HG03280 (cell line): ENCODE measurements at regions not wholly inside any gene's neighbourhood (a gene's known extent, or its start where the extent isn't known, plus 50 kb on each side); places are given as distances from the start of the nearest gene placed in this dataset.

Experiments
- ATAC-seq: cut with Tn5 transposase; IDR thresholded peaks from one replicate; pipeline ENCODE4 v1.9.1; 2021; ENCODE audit warnings: mild to moderate bottlenecking, moderate library complexity; ENCODE audit not compliant: unreplicated experiment

DNA sequence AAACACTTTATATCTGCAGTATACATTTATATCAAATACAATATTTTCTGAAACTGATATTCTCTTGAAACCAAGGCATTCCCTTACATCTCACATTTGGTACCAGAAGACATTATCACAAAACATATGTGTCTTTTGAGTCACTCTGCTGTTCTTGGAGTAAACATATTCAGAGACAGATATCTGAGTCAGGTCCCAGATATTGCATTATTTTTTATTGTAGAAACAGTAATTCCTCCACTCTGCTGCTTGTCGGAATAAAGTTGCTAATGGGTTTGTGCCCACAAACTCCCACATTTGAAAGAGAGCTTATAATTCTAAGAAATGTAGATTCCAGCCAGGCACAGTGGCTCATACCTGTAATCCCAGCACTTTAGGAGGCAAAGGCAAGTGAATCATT is 261.1 kb upstream of the DAPK1 start:
- no peak for ATAC-seq

DNA sequence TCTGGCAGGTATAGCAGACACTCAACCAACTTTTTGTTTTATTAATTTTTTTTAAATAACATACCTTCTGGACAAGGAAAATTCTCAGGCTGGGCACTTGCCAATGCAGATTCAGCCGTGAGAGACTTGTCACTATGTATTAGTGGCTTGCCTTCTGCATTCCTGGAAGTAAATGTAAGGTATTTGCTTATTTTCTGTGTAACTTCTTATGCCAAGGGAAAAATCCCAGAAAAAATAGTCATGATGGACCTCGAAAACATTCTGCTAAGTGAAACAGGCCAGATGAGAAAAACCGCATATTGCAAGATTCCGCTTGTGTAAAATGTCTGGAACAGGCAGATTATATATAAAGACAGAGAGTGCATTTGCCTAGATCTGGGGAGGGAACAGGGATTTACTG is 260.3 kb upstream of the DAPK1 start:
- no peak for ATAC-seq

DNA sequence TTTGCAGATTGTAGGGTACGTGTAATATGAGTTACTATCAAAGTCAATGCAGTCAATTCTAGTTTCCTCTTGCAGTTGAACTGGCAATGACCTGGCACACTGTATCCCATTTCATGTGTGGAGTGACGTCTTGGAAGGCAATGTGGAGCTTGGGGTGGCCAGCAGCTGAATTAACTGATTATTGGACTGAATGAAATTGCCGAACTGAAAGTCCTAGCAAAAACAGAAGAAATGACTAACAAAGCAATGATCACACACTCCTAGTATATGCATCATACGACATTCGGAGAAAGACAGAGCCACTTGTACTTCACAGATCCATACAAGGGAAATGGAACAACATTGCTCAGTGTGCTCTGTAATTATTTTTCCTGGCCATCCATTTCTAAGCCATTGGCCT is 259.1 kb upstream of the DAPK1 start:
- no peak for ATAC-seq

DNA sequence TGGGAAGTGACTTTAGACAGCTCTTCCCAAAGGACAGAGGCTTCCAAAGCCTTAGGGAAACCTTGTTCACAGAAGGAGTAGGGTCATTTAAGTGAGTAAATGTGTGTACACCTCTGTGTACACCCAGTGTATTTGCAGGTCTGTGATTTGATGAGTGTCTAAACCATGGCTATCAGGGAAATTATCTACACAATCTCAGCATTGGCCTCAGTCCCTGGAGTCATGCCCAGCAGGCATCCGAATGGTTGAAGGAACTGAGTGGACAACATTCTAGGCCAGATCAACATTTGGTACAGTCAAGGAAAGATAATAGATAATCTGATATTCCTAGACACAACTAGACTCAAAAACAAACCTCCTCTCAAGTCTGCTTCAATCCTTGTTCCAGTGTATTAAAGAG is 258.4 kb upstream of the DAPK1 start:
- no peak for ATAC-seq

DNA sequence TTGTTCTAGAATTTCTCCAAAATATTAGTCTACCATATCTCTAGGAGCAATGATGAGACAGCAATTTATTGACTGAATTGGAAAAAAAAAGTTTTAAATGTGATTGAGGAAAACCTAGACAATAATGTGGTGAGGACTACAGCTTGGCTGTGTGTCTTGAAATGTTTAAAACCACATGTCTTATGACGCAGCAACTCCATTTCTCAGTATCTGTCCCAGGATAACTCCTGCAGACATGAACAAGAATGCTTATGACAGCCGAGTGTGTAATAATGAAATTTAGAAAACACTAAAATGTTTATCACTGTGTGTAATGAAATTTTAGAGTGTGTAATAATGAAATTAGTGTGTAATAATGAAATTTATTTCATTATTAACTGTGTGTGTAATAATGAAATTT is 254.1 kb upstream of the DAPK1 start:
- ATAC-seq: no peak

DNA sequence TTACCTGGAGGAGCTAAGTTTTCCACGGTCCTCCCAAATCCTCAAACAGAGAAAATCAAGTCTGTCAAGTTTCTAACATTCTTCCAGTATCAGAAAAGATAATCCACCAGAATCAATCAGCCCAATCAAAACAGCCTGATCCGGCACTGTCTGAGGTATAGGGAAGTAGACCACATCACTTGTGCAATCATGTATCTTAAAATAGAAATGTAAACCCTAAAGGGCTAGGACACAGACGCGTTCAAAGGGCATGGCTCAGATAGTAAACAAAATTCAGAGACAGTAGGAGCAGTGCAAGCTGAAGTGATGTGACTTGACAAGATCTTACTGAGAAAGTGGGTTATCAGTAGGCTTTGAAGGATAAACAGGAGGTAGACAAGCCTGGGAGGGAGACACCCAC is 252.4 kb upstream of the DAPK1 start:
- ATAC-seq: no peak

DNA sequence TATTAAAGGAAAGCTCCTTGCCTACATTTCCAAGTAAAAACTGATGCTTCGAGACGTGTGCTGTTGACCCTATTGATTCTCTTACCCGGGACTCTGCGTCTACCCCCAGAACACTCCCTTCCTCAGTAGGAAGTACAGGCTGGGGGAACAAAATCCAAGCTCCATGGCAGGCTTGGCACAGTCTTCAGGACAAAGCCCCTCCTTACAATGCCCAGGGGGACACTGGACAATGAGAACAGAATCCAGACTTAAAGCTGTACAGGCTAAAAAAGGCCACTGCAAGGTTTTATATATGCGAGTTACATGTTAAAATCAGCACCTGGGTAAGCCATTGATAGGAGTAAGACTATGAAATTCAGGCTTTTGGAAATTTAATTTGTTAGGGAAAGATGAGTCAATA is 250.6 kb upstream of the DAPK1 start:
- ATAC-seq: no peak

DNA sequence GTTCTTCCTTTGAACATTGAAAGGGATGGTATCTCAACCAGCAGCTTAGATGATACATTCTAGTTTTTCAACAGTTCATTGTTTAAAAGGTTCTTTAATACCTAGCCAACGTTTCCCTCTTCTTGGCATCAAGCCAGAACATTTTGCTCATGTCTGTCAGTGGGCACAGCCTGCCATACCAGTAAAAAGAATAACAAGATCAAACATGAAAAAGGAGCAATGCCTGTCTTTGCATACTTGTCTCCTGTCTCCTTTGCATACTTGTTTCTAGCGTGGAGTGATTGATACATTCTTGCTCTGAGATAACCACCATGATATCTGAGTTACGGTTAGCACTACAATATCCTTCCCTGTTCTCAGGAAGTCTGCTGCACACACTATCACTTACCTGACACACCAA is 248.6 kb upstream of the DAPK1 start:
- ATAC-seq: no peak

DNA sequence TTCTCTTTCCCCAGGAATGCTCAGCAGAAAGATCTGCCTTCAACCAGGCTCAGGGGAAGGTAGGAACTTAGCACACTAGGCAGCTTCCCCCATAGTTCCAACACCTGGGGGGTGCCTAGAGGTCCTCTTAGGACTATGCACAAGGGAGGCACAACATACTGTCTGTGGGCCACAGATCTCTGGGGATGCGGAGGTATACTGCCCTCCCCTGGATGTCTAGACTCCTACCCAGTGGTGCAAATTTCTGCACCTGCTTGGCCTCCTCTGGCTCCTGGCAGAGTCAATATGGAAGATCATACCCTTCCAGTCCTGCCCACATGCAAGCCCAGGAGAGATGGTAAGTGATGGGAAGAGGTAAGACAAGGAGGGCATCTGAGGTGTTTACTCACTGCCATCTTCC is 247.5 kb upstream of the DAPK1 start:
- no peak for ATAC-seq

DNA sequence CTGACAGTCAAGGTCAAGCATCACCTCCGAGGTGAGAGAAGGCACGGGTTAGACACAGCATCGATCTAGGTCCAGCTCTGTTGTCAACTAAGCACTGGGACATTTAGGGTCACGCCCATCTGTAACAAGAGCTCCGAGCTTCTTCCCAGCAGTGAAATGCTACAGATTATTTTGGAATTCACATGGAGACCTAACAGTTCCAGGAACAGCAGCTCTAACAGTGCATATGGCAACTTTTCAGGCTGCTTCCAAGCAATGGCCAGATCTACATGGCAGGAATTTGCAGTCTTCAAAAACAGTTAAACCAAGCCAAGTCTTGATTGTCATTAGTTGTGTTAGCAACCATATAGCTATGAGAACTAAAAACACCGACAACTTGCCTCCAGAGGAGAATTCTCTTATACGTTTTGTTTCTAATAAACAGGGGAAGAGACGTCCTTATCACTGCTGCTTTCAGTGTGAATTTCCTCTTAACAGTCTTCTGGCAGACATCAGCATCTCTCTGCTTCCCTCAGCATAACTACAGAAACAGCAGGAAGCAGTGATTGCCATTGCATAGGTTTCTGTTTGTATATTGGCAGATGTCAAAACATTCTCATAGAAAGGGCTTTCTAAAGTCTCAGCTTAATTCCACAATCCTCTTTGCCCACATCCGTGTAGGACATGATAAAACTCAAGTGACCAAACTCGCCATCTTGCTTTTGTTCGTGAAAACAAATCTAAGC is 242.1 kb upstream of the DAPK1 start:
- ATAC-seq: no peak

DNA sequence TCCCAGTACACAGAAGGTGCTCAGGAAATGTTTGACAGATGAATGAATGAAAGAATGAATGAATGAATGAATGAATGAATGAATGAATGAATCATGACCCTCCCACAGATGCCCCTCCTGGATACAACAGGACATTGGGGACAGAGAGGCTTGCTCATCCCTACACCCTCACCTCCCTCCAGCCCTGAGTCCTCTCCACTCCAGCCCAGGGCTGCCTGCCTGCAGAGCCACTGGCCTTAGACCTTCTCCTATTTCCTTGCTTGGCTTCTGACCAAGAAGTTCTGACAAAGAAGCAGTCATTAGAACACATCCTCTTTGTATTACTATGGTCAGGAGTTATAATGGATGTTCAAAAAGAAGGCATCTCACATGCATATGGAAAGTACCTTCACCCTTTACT is 240.7 kb upstream of the DAPK1 start:
- no peak for ATAC-seq

DNA sequence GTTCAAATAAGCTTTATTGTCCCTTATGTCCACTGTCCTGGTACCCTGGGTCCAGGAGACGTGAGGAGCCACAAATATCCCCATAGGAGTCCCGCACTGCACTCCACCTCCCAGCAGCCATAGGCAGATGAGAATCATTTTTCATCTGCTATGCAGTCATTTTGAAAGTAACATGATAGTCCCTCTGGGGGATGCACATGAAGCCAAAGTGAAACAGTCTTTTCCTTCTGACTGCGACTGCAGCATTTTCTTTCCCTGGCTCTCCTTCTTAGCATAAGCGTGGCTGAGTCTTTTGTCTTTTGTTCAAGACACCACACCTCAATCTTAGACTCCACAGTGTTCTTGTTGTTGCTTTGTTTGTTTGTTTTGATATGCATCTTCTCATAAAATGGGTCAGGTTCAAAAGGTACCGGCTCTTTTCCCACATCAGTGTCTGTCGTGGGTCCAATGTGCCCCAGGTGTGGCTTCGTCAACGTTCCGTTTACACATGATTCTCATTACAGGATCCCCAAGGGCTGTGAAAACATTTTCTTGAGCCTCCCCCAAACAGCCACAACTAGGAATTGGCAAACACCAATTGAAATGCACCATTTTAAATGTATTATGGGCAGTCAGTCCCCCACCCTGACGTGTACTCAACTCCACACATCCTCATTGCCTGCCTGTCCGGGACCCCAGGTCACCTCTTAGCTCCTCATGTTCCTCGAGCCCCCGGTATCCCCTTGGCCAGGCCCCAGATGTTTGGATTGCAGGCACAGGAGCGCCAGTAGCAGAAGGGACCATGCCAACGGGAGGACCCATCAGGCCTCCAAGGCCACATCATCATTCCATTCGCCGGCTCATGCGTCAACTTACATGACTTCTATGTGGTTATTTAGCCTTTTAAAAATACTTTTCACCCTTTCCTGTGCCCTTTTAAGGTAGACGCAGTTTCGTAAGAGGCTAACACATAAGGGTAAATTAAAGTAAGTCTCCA is 237.8 kb upstream of the DAPK1 start:
- no peak for ATAC-seq

DNA sequence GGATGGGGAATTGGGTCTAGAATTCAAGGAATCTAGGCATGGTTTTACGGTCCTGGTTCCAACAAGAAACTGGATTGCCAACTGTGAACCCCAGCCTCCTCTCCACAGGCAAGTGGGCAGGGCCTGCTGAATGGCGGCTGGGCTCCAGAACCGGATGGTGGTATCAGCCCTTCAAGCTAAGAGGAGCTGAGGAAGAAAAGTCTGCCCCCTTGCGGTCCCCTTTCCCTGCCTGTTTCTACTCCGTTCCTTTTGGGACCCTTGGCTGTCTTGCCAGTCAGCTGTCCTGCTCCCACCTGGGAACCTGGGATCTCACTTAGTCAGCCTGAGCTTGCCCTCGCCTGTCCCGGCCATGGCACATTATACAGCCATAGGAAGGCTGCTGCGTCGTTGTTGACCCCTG is 234.4 kb upstream of the DAPK1 start:
- ATAC-seq: no peak

DNA sequence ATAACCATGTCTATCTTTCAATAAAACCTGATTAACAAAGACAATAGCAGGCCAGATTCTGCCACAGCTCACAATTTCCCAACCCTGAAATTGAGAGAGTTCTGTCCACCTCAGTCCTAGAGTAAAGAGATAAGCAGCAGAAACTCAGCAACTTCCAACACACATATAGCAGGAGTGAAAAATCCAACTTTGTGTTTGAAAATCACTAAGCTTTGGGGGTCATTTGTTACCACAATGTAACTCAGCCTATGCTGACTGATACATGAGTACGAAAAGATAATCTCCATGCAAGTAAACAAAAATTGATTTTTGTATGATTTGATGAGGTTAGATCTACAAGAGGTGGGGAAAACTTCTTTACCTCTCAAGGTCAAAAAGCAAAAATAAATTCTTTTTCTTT is 231.0 kb upstream of the DAPK1 start:
- no peak for ATAC-seq

DNA sequence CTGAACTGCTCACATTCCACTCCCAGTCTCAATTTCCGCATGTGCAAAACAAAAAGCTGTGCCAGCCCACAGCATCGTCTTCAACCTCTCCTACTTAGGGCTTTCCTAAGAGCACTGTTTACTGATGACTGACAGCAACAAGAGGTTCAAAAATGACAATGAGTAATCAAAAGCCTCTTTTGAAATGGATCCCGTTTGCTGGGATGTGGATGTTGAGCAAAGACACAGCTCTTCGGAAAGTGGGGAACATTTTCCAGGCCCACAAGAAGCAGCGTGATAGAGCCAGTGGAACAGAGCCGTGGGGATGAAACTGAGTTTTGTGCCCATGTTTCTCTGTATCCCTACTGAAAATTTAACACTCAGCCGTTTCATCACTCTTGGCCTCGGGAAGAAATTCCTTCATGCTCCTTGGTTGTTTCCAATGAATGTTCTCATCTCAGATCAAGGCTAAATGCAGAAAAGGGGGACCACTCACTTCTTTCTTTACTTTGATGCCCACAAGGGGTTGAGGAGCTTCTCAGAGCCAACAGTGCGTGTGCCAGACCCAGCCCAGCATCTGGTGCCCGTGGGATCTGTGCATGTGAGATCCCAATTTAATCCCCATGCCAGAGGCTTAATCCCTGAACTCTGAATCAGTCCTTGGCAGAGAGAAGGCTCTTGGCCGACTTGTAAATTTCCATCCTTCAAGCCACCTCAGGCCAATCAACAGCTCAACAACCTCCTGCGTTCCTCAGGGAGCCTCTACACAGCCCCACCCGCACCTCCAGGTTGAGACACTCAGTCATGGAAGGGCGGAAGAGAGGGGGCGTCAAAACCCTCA is 230.2 kb upstream of the DAPK1 start:
- no peak for ATAC-seq

DNA sequence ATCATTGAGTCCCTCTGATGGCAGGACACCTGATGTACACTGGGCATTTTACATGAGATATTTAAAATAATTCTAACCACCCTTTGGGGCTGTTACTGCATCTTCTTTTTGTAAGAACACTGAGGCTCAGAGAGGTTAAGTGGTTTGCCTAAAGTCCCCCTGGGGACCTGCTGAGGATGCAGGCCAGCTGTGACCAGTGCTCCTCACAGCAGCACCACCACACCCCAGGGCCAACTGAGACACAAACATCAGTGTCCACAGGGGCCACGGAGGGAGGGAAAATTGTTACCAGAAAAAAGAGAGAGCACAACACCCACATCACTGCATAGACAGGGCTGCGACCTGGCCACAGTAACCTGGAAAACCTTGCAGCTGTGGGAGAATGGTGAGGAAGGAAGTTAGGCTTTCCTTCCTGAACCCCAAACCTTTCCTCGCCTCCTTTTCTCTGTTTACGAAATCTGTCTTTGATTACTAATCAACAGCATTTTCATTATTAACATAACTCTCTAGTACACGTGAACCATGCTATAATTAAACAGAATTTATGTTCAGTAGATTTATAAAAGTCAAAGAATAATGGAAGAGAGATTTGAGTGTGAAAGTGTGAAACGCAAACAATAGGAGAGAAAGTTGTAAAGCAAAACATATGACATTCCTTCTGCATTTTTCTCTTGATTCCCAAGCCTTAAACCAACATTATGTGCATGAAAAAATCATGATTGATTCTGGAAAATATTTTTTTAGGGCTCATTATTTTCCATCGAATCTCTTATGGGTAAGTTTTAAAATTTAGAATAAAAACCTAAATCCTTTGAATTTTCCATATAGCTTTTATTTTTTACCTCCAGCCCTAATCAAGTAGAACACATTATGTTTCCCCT is 228.1 kb upstream of the DAPK1 start:
- ATAC-seq: no peak

DNA sequence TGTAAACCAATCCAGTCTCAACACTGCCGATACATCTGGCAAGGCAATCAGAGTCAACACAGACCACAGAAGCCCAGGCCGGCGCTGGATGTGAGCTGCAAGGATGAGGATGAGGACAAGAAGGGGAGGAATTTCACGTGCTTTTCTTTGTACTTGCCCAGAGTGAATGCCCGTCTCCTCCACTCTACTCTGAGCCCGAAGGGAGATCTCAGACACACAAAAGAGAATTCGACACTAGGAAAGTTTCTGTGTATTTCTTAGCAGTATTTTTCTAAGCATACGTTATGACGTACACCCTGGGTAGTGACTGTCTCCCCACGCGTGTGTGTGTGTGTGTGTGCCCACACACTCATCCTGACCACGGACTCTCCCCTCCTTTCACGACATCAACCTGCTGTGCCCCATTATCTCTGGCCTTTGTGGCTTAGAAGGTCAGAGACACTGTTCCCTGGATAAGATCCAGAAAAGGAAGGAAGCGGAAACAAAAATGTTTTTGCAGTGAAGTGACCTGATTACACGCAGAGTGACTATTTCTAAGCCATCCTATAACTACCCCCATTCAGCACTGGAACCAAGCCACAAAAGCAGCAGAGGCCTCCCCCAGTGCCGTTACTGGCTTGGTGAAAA is 227.3 kb upstream of the DAPK1 start:
- ATAC-seq: no peak

DNA sequence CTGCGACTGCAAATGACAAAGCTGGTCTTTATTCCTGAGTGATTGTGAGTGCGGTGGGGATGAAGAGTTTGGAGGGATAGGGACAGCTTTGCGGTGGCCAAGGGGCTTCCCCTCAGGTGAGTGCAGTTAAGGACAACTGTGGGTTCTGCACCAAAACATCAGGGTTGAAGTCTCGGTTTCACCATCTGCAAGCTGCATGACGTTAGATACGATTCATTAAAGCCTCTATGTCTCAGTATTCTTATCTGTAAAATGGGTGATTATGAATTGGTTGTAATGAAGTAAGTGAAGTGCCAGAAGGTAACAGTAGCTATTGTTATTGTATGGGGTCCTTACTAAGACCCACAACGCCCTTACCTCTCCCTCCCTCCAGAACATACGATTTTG is 226.8 kb upstream of the DAPK1 start:
- ATAC-seq: no peak

DNA sequence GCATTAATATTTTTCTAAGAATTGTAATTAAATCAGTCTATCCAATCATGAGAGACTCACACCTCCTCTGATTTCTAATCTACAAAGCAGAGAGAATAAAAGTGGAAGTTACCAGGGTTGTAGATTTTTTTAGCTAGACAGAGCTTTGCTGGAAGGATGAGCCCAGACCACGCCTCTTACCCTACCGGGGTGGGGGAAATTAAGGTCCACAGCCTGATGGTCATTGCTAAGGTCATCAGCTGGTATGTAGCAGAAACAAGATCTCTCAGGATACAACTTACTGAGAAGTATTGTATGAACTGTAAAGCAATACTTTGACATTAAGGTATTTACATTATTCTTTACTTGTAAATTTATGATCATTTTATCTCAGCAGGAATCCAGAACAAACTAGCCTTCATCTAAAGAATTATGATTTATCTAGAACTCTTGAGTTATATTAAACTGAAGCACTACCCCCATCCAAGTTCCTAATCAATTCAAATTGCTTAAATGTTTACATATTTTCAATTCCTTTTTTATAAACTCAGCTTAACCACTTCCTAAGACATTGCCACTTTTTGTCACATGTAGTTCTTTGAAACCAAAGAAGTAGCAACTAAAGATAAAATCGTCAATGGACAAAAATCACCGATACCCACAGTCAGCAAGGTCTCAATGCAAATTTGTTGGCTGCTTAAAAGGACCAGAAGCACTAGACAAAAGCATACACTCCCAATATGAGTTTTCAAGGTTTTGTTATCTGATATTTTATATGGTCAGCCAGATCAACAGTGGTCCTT is 225.8 kb upstream of the DAPK1 start:
- no peak for ATAC-seq
